Stimulated activated CD4-positive, alpha-beta T cell treated with anti-CD3 and anti-CD28 coated beads, Interleukin-2, amount 100 ng/mL, for 4 hours (primary cell): ENCODE measurements at regions not wholly inside any gene's neighbourhood (a gene's known extent, or its start where the extent isn't known, plus 50 kb on each side); places are given as distances from the start of the nearest gene placed in this dataset.
"Not testable (repeated sequence)": the region's sequence is repeated elsewhere in the genome, so short reads cannot be mapped to it uniquely, and the experiment has no call there.

Experiments used
- DNase-seq: peaks from one replicate; pipeline ENCODE4 v3.0.0-alpha.2; 2020; ENCODE audit warnings: low read depth

- no peak for DNase-seq
Observed at GRCh38 chr2:35298493-35298892, 1057.1 kb upstream of the CRIM1 start.

GRCh38 chr2:35297403-35297802 is 1058.2 kb upstream of the CRIM1 start:
- no peak for DNase-seq

GRCh38 chr2:35294636-35295263 is 1060.8 kb upstream of the CRIM1 start:
- no peak for DNase-seq

GRCh38 chr2:35293261-35293660 is 1062.3 kb upstream of the CRIM1 start:
- no peak for DNase-seq

GRCh38 chr2:35292199-35292598 is 1063.4 kb upstream of the CRIM1 start:
- no peak for DNase-seq

- DNase-seq = no peak
Observed at GRCh38 chr2:35281702-35282101, 1073.9 kb upstream of the CRIM1 start.

DNA sequence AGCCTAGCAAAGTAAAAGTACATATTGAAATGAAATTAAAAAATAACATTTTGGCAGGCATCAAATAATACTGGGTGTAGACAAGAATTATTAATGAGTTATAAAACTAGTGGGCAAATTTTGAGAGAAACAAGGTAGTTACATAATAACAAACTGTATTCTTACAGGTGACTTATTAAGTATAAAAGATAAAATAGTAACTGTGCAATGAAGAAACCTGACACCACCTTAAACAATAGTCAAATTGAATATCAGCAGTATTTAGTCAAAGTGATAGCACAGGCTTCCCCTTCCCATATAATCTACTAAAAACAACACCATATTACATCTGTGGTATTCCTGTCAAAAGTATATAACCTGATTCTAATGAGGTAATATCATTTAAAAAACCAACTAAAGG is 1099.8 kb upstream of the CRIM1 start:
- DNase-seq = no peak

DNA sequence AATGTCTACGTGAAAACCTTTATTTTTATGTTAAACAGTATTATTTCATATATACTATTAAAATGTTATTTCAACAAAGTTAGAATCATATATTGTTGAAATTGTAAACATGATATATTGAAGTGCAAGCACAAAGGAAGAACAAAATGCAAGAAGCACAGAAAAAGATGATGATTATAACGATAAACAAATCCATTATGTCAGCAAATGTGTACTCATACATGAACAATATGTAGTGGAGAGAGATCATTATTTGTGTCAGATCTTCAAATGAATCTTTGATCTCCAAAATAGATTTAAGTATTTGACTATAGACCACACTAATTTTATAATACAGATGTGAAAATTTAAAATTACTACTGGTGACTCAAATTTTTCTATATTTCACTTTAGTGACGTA is 1104.4 kb upstream of the CRIM1 start:
- no peak for DNase-seq

DNA sequence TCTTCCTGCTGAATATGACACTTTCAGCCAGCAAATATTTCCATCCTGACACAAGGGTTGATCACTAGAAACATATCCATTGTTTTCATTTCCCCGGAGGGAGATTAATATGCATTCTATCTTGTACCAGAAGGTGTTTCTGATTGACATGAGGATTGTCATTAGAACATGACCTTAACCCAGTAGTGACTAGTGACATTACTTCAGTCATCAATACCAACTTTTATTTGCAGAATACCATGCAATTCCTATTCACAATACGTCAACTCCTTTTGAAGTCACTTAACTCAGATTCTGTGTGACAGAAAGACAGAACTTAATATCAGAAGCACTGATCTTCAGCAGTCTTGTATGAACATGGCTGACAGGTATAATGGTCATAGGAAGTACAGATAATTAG is 1108.9 kb upstream of the CRIM1 start:
- DNase-seq = no peak

GRCh38 chr2:35228584-35228983 is 1127.0 kb upstream of the CRIM1 start:
- DNase-seq = no peak

DNA sequence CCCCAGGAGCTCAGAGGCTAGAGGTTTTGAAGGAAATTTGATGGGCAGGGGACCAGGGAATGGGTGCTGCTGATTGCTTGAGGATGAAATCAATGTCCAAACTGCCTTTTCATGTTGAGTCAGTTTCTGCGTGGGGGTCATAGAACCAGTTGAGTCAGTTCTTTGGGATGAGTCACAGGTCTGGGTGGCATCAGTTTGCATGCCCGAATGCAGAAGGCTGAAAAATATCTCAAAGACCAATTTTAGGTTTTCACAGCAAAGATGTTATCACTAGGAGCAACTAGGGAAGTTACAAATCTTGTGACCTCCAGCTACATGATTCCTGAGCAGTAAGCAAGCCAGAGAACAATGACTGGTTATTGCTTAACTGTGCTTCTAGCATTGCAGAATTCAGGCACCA is 1135.1 kb upstream of the CRIM1 start:
- DNase-seq = no peak

GRCh38 chr2:35204881-35205280 is 1150.7 kb upstream of the CRIM1 start:
- DNase-seq = no peak

- no peak for DNase-seq
Observed at GRCh38 chr2:35204323-35204722, 1151.3 kb upstream of the CRIM1 start.

DNA sequence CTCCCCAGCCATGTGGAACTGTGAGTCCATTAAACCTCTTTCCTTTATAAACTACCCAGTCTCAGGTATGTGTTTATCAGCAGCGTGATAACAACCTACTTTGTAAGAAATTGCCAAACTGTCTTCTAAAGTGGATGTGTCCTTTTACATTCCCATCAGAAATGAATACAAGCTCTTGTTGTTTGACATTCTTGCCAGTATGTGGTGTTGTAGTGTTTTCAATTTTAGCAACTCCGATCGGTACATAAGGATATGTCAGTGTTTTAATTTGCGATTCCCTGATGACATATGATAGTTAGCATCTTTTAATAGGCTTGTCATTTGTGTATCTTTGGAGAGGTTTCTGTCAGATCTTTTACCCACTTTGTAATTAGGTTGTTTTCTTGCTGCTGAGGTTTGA is 1156.3 kb upstream of the CRIM1 start:
- no peak for DNase-seq

GRCh38 chr2:35185861-35186412 is 1169.6 kb upstream of the CRIM1 start:
- no peak for DNase-seq

GRCh38 chr2:35184471-35184870 is 1171.1 kb upstream of the CRIM1 start:
- no peak for DNase-seq

- not testable (repeated sequence) for DNase-seq
Observed at GRCh38 chr2:35176726-35177125, 1178.9 kb upstream of the CRIM1 start.

DNA sequence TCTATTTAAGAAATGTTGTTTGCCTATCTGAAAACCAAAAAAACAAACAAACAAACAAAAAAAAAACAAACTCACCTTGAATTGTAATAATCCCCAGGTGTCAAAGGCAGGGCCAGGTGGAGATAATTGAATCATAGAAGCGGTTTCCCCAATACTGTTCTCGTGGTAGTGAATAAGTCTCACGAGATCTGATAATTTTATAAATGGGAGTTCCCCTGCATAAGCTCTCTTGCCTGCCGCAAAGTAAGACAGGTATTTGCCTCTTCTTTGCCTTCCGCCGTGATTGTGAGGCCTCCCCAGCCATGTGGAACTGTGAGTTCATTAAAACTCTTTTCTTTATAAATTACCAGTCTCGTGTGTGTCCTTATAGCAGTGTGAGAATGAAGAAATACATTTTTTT is 1180.7 kb upstream of the CRIM1 start:
- no peak for DNase-seq

DNA sequence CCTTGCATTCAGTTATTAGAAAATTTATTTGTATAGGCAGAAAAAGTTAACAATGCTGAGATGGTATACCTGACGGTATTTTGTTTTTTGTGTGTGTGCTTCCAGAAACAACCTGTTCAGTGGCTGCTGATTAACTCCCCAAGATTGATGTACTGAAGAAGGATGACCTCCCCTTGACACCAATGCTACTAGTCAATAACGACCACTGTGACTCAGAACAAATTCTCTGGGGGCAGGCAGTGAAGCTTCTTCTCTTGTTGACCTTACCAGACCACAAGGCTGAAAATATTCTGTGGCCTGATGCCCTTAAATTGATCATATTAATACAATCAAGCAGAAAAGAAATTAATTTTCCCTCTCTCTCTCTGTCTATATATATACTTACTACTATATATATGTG is 1182.9 kb upstream of the CRIM1 start:
- no peak for DNase-seq

- no peak for DNase-seq
Observed at GRCh38 chr2:35168351-35168750, 1187.2 kb upstream of the CRIM1 start.

DNA sequence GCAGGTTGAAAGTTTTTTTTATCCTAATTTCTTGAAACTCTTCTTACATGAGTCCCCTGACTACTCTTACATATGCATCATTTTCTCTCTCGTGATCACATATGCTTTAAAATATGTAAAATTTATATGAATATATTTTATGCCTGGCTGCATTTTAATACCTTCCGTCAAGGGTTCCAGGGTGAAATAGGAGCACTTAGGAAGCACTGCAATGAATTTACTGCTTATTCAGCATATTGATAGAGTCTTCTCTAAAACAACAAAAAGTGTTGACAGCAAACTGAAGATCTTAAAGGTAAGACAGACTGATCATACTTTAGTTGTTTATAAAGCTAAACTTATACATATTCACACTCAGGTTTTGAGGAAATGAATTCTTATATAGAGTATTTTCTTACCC is 1191.6 kb upstream of the CRIM1 start:
- DNase-seq = no peak

DNA sequence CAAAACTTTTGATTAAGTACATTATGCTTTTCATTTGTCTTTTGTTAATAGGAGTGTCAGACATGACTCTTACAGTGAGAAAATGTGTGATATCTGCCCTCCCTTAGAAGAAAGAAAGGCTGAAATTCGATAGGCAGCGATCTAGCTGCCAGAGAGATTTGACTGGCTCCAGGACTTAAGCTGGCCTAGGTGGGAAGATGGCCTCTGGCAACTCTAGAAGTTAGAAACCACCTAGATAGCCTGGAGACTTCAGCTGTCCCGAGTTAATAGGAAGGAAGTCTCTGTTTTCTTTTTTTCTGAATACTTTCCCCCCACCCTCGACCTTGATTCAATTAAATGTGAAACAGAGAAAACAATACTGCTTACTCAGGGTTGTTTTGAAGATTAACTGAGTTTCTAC is 1194.7 kb upstream of the CRIM1 start:
- DNase-seq = no peak

DNA sequence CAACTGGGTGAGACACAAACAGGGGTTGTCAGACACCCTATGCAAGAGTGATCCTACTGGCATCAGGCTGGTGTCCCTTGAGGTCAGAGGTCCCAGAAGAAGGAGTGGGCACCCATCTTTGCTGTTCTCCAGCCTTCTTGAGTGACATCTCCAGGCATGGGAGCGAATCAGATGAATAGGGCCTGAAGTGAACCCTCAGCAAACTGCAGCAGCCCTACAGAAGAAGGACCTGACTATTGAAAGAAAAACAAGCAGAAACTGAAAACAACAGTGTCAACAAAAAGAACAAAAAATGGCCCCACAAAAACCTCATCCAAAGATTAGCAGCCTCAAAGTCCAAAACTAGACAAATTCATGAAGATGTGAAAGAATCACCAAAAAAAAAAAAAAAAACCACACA is 1229.7 kb upstream of the CRIM1 start:
- DNase-seq = no peak

DNA sequence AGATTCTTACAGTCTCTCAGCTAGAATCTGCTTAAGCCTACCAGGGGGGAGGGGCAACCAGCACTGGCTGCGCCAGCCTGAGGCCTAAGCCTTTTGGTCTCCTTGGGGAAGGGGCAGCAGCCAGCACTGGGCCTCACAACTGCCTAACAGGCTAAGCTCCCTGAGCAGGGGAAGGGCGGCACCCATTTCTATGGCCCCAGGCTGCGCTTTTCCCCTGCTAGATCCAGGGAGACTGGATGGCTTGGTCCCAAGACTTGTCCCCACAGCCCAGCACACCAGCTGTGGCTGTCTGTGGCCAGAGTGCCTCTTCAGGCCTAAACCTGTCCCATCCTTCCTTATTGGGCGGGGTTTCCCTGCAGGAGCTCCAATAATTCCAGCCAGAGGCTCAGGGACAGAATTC is 1230.3 kb upstream of the CRIM1 start:
- DNase-seq = no peak

DNA sequence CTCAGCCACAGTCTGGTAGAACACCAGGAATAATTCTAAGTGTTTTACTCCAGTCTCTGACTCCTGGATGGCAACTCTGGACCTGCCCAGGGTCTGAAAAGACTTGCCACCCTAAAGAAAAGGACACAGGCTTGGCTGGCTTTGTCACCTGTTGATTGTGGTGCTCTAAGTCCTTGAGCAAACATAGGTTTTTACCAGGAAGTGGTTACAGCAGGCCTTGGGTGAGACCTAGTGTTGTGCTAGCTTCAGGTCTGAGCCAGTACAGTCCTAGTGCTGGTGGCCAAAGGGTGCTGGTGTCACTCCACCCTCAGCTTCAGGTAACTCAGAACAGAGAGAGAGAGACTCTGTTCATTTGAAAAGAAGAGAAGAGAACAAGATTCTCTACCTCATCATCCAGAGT is 1239.4 kb upstream of the CRIM1 start:
- DNase-seq = no peak
